ENCODE measurements at regions not wholly inside any gene's neighbourhood (a gene's known extent, or its start where the extent isn't known, plus 50 kb on each side); places are given as distances from the start of the nearest gene placed in this dataset.
"Not testable (repeated sequence)": the region's sequence is repeated elsewhere in the genome, so short reads cannot be mapped to it uniquely, and the experiment has no call there.

DNA sequence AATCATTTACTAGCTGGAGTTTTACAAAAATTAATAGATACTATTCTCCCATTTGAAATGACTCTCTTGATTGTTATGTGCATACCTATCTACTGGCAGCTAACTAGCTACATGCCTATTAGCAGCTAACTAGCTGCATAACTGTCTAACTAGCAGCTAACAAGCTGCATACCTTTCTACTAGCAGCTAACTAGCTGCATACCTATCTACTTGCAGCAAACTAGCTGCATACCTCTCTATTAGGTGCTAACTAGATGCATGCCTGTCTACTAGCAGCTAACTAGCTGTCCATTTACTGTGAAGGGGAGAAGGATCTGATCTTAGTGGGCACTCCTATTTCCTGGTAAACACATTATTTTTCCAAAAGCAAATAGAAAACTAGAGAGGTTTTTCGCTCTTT is 439.4 kb upstream of the PFKP start:
- DNase-seq (ENCODE audit: low spot score): no peak

DNA sequence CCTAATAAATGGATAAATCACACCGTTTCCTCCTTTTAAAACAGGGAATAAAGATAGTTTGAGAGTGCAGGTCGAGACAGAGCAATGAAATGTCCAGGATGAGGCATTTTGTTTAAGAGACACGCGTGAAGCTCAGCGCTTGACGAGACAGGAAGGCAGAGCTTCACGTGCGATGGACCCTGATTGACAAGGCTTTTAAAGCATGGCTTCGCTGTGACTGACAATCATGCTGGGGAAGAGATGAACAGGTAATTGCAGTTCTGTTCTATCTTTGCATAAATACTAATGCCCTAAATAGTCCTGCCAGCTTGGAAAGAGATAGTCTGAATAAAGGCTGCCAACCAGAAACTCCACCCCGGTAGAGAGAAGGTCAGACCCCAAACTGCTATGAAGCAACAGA is 442.3 kb upstream of the PFKP start:
- no peak for DNase-seq (ENCODE audit: low spot score)

DNA sequence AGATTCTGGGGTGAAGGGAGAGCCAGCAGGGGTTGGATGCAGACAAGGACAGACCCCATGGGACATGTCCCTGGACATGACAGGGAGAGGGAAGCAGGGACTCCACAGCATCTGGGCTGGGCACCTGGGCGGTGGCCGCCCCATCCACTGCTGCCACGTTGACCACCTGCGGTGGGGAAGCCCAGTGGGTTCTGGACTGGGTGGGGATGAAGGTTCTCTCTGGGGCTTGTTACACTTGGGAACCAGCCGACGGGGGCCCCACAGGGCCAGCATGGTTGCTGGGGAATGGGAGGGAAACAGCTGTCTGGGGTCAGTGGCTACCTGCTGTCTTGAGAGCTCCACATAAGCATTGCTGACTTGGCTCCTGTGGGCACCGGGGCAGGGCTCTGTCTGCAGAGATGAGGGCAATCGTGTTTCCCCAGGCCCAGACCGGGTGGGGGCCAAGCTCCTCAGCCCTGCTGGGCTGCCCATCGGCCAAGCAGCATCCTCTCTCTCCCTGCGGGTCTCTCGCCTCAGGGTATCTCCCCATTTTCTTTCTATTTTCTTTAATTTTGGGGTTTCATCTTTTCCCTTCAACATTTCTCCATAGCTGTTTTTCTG is 443.6 kb upstream of the PFKP start:
- no peak for DNase-seq (ENCODE audit: low spot score)

DNA sequence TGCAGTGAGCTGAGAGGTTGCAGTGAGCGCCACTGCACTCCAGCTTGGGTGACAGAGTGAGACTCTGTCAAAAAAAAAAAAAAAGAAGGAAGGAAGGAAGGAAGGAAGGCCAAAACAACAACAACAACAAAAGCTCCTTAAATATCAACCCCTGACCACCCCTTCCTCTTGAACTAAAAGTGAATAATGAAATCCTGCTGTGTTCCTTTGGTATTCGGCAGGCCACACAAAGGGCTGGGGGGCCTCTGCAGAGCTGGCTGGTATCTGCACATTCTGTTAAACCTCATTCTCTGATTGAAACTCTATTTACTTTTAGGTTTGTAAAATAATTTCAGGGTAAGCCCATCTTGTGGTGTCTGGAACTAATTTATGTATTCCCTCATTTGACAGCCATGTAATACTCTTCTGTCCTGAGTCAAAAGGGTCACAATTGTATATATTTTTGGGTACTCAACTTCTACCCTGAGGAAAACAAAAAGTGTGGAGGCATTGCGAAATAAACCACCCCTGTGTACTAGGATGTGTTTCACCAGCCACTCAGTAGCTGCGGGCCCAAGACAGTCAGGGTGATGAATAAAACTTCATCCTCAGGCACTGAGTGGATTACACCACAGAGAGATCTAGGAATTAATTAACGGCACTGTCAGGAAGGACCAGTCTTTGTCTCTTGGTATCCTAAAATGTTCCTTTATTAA is 446.4 kb upstream of the PFKP start:
- DNase-seq (ENCODE audit: low spot score): no peak

DNA sequence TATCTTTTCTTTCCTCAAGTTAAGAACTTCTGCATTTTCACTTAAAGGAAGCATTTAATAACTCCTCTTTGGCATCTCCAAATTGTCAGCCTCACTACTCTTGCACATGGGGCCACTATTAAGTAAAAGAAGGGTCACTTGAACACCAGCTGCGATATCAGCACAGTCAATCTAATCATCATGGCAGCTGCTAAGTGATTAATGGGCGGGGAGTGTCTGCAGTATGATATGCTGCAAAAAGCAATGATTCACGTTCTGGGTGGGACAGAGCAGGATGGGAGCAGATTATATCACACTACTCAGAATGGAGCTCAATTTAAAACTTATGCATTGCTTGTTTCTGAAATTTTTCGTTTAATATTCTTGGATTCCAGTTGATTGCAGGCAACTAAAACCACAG is 447.4 kb upstream of the PFKP start:
- no peak for DNase-seq (ENCODE audit: low spot score)

DNA sequence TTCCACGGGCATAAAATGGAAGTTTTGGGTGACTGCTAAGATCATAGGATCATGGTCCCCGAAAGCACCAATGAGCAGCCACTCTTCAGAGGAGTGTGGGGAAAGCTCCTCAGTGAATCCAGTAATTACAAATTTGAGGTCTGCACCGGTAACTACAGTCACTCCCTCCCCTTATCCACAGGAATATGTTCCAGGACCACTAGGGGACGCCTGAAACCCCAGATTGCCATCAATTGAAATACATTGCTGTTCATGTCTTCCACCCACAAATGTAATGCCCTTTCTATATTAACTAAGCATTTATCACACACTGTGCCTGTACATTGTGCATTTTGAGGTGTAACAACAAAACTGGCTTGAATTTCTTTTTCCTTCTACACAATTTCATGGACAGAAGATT is 447.9 kb upstream of the PFKP start:
- peak; percentile 2 for DNase-seq (ENCODE audit: low spot score)

DNA sequence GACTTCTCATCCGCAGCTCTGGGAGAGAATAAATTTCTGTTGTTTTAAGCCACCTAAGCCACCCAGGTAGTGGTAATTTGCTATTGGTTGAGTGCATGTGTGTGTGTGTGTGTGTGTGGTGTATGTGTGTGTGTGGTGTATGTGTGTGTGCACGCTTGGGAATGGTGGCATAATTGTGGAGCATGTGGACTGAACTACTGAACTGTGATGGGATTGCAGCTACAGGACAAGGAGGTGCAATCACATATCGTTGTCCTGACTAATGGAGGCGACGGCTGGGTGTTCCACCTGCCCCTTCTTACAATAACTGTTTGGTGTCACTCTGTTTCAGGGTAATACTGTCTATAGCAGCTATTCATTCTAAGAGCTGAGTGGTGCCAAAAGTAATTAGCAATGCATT is 448.7 kb upstream of the PFKP start:
- DNase-seq (ENCODE audit: low spot score): no peak

DNA sequence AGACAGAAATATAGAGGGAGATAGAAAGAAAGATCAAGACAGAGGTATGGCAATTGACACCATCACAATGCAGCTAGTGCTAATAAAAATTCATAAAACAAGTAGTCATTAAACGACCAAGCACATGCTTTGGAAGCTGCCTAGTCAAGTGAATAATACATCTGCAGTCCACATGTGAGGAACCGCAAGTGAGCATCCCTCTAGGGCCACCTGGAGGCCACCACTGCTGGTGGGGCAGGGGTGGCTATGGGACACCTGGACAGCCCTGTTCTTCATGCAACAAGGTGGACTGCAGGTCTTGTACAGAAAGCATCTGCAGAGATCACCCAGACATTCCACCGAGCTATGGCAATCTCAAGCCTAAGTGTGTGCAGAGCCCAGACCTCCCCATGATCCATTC is 451.1 kb upstream of the PFKP start:
- no peak for DNase-seq (ENCODE audit: low spot score)

DNA sequence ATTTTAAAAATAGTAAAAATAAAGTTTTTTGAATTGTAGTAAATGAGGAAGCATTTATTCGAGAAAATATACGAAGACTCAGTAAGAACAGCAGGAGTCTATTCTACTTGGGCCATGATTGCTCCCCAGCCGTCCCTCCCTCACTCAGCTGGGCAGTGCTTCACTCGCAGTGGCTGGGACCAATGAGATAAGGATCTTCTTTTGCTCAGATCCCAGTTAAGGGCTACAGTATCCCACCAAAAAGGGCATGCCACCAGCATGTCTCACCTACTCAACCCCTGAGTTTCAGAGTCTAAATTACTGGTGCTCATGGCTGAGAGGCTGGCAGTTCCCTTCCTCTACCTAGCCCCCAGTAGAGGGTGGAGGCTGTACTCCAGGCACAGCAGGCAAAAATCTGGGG is 455.7 kb upstream of the PFKP start:
- DNase-seq (ENCODE audit: low spot score): no peak

DNA sequence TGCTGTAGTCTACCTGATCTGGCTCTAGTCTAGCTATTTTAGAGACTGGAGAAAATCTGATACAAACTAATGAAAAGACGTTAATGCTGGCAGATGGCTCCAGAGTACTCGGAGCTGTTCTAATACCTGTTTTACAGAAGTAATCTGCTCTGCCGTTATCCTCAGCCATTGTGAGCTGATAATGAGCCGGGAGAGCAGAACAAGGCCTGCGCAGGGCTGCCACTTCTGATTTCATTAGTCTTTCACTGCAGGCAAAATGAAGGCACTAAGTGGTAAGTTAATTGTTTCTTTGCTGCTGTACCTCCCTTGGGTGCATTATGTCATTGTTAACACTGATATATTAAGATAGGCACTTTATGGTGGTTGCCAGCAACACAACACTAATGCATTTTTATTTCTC is 456.4 kb upstream of the PFKP start:
- no peak for DNase-seq (ENCODE audit: low spot score)

DNA sequence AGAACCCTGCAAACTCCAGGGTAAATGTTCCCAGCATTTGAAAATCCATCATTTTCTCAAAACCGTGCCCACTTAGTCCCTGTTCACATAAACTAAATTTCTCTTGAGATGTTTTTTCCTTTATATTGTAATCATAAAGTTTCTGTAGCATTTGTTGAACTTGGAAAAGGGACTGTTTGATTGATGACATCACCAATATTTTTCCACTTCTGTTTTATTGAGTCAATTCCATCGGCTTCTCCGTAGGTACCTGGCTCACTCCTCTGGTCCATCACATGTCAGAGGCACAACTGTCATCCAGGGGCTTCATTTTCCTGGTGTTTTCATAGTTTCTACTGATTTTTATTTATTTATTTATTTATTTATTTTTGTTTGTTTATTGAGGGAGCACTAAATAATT is 462.5 kb upstream of the PFKP start:
- no peak for DNase-seq (ENCODE audit: low spot score)

DNA sequence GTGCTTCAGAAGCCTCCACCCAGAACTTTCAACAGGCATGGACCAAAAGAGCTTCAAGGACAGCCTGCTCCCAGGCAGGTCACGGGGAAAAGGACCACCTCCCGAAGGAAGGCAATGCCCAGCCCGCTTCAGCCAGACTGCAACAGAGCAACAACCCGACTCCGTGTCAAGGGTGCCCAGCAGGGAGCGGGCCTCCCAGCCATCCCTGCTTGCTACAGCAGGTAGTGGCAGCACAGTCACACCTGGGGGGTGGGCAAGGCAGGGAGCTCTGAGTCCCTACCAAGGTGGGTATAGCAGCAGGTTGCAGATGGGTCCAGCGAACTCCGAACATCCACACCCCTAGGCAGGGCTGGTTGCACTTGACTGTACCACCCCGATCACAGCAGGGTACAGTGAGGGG is 467.8 kb upstream of the PFKP start:
- DNase-seq (ENCODE audit: low spot score): no peak

DNA sequence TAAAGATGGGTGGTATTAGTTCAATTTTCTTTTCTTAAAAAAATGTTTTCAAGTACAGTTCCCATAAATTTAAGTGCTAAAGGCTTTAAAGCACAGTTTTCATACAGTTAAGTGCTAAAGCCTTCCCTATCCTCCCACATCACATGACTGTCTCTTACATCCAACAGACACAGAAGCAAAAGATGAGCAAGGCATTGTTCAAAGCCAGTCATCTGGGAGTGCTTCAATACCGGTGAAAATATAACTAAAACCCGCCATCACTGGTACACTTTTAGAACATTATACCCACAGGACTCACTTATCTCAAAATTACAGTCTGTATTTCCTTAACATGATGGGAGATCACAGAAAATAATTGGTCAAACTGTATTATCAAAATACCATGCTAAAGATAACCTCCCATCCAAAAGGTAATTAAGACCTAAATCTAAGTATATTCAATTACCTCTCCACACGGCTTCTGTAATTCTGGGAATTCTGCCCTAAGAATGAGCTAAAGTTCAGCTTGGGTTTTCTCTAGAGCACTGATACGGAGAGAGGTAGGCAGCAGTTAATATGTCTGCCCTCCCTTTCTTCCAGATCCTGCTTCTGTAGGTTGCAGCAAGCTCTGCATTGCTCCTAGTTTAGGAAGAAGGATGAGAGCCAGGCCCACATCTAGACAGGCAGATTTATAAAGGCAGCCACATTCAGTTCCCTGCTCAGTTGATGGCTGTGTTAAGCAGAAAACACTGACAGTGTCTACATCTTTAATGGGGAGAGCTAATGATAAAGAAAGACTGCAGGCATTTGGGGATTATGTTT is 474.8 kb upstream of the PFKP start:
- DNase-seq (ENCODE audit: low spot score): no peak

DNA sequence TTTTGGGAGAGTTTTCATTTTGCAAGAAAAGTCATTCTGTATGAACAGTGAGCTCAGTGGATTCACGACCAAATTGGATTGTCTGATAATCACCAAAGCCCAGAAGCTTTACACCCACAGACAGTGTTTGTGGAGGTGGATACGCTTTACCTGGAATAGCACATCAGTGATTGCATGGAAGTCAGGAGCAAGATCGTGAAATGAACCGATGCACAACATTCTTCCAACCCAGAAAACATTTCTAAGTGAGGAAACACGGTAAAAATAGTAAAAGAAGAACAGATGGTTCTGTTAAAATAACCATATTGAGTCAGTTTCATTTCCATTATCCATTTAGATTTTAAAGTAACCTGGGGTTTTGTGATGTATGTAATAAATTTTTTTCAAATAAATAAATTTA is 478.2 kb upstream of the PFKP start:
- no peak for DNase-seq (ENCODE audit: low spot score)

DNA sequence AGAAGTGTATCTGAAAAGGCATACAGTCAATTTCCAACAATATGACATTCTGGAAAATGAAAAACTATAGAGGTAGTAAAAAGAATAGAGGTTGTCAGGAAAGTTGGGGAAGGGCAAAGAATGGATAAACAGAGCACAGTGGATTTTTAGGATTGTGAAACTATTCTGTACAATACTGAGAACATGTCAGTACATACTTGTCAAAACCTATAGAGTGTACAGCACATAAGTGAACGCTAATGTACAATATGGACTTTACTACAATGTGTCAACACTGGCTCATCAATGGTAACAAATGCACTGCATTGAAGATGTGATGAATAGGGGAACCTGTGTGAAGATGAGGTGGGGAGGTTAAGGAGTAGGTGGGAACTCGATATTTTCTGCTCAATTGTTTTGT is 483.0 kb upstream of the PFKP start:
- DNase-seq (ENCODE audit: low spot score): no peak

DNA sequence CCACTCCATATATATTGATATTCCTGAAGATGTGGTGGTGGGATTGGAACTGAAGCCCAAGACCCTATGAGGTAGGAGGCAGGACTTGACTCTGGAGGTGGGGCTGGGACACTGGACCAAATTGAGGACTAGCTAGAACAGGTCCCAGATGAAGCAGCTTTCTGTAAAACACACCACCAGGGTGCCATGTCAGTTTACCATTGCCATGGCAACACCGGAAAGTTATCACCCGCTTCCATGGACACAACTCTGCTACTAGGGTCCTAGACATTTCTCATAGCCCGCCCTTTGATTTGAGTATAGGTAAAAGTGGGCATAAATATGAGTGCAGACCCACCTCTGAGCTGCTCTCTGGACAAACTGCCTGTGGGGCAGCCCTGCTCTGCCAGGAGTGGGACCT is 490.5 kb upstream of the PFKP start:
- DNase-seq (ENCODE audit: low spot score): no peak

DNA sequence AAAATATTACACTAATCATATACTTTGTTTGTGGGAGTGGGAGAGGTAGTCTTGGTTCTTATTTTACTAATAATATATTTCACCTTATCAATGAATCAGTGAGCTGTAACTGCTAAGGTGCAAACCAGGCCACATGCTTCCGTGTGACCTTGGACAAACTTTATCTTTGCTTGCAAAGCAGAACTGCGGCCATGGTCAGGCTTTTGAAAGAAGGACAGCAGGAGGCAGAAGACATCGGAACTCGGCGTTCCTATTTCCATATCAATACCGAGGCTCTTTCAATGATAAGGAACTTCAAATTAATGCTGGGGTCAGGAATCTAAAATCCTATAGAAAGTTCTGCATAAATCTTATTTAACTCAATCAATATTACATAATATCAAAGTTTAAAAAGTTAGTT is 491.9 kb upstream of the PFKP start:
- no peak for DNase-seq (ENCODE audit: low spot score)

DNA sequence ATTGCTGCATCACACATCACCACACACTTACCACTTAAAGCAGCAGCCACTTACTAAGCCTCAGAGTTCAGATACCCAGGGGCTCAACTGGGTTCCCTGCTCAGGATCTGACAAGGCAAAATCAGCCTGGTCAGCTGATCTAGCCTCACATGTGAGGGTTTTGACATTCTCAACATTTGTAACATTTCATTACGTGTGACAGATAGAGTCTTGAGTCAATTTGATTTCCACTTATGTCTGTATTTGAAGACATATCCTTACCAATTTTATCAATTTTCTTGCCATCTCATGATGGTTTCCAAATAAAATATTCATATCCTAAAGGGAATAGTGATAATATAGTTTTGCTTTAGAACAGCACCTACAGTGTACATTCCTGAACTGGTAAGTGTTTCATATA is 494.7 kb upstream of the PFKP start:
- DNase-seq (ENCODE audit: low spot score): no peak

DNA sequence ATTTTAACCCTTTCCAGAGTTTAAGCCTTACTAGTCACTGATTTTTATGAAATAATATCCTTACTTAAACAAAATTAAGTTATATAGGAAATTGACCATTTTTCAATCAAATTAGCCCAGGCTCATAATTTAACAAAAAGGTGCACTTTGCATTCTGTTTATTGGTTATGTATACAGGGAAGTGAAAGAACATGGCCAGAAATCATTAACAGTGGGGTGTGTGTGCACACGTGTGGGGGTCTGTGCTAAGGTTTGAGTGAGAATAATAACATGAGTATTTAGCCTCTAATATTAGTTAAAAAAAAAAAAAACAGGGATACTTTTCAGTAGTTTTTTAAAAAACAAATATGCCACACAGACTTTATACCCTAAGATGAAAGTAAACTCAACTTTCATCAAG is 510.5 kb upstream of the PFKP start:
- DNase-seq (ENCODE audit: low spot score): no peak

DNA sequence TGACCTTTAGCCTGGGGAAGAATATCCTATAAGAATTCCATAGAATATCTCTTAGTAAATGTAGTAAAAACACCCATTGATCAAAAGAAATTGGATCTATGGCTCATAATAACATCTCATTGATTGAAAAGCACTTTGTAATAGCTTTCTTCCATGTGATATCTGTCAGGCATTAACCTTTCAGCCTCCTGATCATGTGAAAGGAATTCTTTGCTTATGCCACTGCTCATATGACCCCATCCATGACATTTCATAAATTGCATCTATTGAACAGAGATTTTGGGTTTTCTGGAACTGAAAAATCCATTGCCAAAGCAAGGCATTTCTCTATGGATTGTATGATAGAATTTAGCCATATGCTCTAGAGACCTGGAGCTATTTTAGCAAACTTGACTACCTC is 519.3 kb upstream of the PFKP start:
- no peak for DNase-seq (ENCODE audit: low spot score)

DNA sequence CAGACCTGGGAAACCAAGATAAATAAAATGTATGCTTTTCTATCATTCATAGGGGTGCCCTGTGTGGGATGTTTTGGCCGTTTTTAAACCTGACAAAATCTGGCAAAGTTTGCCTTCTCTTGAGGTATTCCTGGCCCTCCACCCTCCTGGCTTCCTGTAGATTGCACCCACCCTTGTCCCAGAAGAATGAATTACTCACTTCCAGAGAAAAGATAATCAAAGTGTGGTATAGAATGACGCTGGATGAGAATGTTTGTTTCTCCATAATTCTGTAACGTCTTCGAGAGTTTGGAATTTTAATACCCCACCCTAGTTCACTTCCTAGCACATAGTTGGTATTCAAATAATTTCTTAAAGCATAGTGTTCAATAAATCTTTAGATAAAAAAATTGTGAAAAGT is 519.7 kb upstream of the PFKP start:
- no peak for DNase-seq (ENCODE audit: low spot score)

DNA sequence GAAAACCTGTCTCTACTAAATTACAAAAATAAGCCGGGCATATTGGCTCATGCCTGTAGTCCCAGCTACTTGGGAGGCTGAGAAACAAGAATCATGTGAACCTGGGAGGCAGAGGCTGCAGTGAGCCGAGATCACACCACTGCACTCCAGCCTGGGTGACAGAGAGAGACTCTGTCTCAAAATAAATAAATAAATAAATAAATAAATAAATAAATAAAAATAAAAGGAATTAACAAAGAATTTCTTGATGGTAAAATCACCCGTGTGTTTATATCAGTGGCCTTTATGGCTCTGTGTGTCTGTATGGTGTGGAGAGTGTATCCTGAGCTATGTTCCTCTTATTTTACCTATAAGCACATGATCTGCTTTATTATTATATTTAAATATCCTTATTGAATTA is 520.5 kb upstream of the PFKP start:
- not testable (repeated sequence) for DNase-seq (ENCODE audit: low spot score)

DNA sequence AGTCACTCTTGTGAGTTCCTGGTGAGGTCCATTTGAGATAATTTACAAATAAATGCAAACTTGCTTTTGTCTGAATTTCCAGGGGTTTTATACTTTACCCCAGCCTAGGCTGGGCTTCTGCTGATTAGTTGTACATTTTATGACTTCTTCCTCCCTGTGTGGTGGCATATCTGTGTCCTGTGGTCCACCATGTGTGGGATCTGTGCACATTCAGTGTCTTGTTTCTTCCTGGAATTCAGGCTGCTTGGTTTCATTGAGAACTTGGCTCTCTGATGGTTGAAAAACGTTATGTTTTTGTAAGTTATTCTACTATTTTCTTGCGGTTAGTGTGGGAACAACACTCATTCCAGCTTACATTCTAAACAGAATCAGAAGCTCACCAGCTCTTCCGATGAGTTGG is 523.4 kb upstream of the PFKP start:
- DNase-seq (ENCODE audit: low spot score): no peak

All from activated CD4-positive, alpha-beta T cell treated with anti-CD3 and anti-CD28 coated beads, Interleukin-2, Interleukin-4, amounts not matched to agents 100 ng/mL and 50 ng/mL, durations not matched to agents 16 hours and 8 hours (primary cell).